MM.1S (cell line): ENCODE measurements at regions not wholly inside any gene's neighbourhood (a gene's known extent, or its start where the extent isn't known, plus 50 kb on each side); places are given as distances from the start of the nearest gene placed in this dataset.
"Not testable (repeated sequence)": the region's sequence is repeated elsewhere in the genome, so short reads cannot be mapped to it uniquely, and the experiment has no call there.

Experiments
- DNase-seq: peaks from one replicate; pipeline ENCODE4 v3.0.0-alpha.2; 2015
- H2AFZ ChIP-seq: fragments of 300-600 bp; sonication (generic); 2 replicates; pipeline ENCODE4 v1.6.0; 2016; ENCODE audit warnings: antibody characterized with exemption, low read length
- H3F3A ChIP-seq: fragments of 300-600 bp; sonication (generic); 2 replicates; pipeline ENCODE4 v1.6.1; 2016; ENCODE audit warnings: mild to moderate bottlenecking, antibody characterized with exemption, low read length, moderate library complexity, mixed read lengths; ENCODE audit not compliant: insufficient read depth
- H3K27ac ChIP-seq: fragments of 300-600 bp; sonication (generic); 2 replicates; pipeline ENCODE4 v1.5.1; 2016; ENCODE audit warnings: mild to moderate bottlenecking, low read length
- H3K27me3 ChIP-seq: fragments of 300-600 bp; sonication (generic); replicated peaks from 2 replicates; pipeline ENCODE4 v1.6.0; 2016; ENCODE audit warnings: low read length; ENCODE audit not compliant: insufficient read depth
- H3K36me3 ChIP-seq: fragments of 300-600 bp; sonication (generic); replicated peaks from 2 replicates; pipeline ENCODE4 v1.6.1; 2016; ENCODE audit warnings: mild to moderate bottlenecking, low read length, mixed read lengths; ENCODE audit not compliant: insufficient read depth
- H3K4me1 ChIP-seq: fragments of 300-600 bp; sonication (generic); 2 replicates; pipeline ENCODE4 v1.6.1; 2016; ENCODE audit warnings: low read length, mixed read lengths
- H3K4me2 ChIP-seq: fragments of 300-600 bp; sonication (generic); 2 replicates; pipeline ENCODE4 v1.6.0; 2016; ENCODE audit warnings: low read depth, low read length
- H3K4me3 ChIP-seq: fragments of 300-600 bp; sonication (generic); 2 replicates; pipeline ENCODE4 v1.5.1; 2016; ENCODE audit warnings: low read length, mixed read lengths
- H3K79me2 ChIP-seq: fragments of 300-600 bp; sonication (generic); 2 replicates; pipeline ENCODE4 v1.6.1; 2016; ENCODE audit warnings: mixed run types, low read length, mixed read lengths
- H3K9ac ChIP-seq: fragments of 300-600 bp; sonication (generic); 2 replicates; pipeline ENCODE4 v1.6.1; 2016; ENCODE audit warnings: low read length, mixed read lengths
- H3K9me2 ChIP-seq: fragments of 300-600 bp; sonication (generic); replicated peaks from 2 replicates; pipeline ENCODE4 v1.6.1; 2016; ENCODE audit warnings: mild to moderate bottlenecking, low read length, mixed read lengths; ENCODE audit not compliant: insufficient read depth
- H3K9me3 ChIP-seq: fragments of 300-600 bp; sonication (generic); replicated peaks from 2 replicates; pipeline ENCODE4 v1.6.1; 2016; ENCODE audit warnings: mild to moderate bottlenecking, low read length, mixed read lengths; ENCODE audit not compliant: insufficient read depth
- H4K20me1 ChIP-seq: fragments of 300-600 bp; sonication (generic); 2 replicates; pipeline ENCODE4 v1.6.1; 2016; ENCODE audit warnings: mild to moderate bottlenecking, low read length, moderate library complexity, mixed read lengths; ENCODE audit not compliant: insufficient read depth
- EZH2 ChIP-seq: fragments of 300-600 bp; sonication (generic); optimal IDR thresholded peaks from 2 replicates; pipeline ENCODE3; 2017; ENCODE audit warnings: low read depth, mild to moderate bottlenecking, antibody characterized with exemption, low read length, mixed read lengths
- EZH2phosphoT487 ChIP-seq: fragments of 300-600 bp; sonication (generic); IDR thresholded peaks from 2 replicates; pipeline ENCODE4 v1.6.1; 2018; ENCODE audit warnings: antibody characterized with exemption, low read length
- TF ChIP-seq, protein P1 (sequence below): fragments of 300-600 bp; sonication (generic); IDR thresholded peaks from 2 replicates; pipeline ENCODE4 v1.5.1; 2016; ENCODE audit warnings: antibody characterized with exemption, low read length, mixed read lengths

DNA sequence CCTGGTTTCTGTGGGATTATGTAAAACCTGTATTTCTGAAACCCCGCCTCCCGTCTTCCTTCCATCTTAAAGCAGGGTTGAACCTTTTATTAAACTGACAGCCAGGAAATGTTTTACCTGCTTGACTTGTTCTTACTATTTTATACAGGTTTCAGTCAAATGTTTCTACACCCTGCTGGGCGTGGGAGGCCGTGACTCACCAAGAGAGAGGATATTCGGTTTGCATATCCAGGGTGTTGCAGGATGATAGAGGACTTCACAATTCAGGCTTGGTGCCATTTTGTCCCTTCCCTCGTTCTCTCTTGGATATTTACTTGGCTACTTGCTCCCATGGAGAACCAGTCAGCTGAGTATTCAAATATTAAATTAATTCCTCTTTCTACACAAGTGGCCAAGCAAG lies 69.7 kb downstream of the ARF6 start:
- H3K27me3 ChIP-seq: no peaks in the 10 kb centered on the region
- H3K9ac ChIP-seq: no peak overlapping the region
- H3K27ac ChIP-seq: no peak overlapping the region
- no peaks in the 10 kb centered on the region for H3K79me2 ChIP-seq
- TF ChIP-seq, protein P1, sequence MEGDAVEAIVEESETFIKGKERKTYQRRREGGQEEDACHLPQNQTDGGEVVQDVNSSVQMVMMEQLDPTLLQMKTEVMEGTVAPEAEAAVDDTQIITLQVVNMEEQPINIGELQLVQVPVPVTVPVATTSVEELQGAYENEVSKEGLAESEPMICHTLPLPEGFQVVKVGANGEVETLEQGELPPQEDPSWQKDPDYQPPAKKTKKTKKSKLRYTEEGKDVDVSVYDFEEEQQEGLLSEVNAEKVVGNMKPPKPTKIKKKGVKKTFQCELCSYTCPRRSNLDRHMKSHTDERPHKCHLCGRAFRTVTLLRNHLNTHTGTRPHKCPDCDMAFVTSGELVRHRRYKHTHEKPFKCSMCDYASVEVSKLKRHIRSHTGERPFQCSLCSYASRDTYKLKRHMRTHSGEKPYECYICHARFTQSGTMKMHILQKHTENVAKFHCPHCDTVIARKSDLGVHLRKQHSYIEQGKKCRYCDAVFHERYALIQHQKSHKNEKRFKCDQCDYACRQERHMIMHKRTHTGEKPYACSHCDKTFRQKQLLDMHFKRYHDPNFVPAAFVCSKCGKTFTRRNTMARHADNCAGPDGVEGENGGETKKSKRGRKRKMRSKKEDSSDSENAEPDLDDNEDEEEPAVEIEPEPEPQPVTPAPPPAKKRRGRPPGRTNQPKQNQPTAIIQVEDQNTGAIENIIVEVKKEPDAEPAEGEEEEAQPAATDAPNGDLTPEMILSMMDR: no peak
- TF ChIP-seq EZH2phosphoT487 (no peak), EZH2 (no peak)
- no peaks in the 10 kb centered on the region for H3F3A ChIP-seq
- no peaks in the 10 kb centered on the region for H4K20me1 ChIP-seq
- no peak overlapping the region for H3K4me3 ChIP-seq
- H3K36me3 ChIP-seq: no peaks in the 10 kb centered on the region
- H3K9me3 ChIP-seq: no peaks in the 10 kb centered on the region
- H3K4me2 ChIP-seq: no peak overlapping the region
- no peaks in the 10 kb centered on the region for H3K4me1 ChIP-seq
- DNase-seq: no peak
- H2AFZ ChIP-seq: no peak overlapping the region
- H3K9me2 ChIP-seq: no peaks in the 10 kb centered on the region

DNA sequence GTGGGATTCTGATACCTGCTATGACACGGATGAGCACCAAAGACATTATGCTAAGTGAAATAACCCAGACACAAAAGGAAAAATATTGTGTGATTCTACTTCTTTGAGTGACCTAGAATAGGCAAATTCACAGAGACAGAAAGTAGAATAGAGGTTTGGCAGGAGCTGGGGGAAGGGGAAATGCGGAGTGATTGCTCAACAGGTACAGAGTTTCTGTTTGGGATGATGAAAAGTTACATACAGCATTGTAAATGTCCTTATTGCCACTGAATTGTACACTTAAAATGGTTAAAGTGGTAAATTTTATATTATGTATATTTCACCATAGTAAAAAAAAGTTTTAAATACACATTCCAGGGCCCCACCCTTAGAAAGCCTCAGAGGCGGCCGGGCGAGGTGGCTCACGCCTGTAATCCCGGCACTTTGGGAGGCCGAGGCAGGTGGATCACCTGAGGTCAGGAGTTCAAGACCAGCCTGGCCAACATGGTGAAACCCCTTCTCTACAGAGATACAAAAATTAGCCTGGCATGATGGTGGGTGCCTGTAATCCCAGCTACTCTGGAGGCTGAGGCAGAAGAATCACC lies 72.3 kb downstream of the ARF6 start:
- H2AFZ ChIP-seq, H3K4me1 ChIP-seq, H3K4me3 ChIP-seq, H3K9me3 ChIP-seq, H3K9me2 ChIP-seq, H3K79me2 ChIP-seq, H3K4me2 ChIP-seq, H3K27me3 ChIP-seq, DNase-seq, H3K9ac ChIP-seq, H3K27ac ChIP-seq, H4K20me1 ChIP-seq, H3K36me3 ChIP-seq, H3F3A ChIP-seq: not testable (repeated sequence)

DNA sequence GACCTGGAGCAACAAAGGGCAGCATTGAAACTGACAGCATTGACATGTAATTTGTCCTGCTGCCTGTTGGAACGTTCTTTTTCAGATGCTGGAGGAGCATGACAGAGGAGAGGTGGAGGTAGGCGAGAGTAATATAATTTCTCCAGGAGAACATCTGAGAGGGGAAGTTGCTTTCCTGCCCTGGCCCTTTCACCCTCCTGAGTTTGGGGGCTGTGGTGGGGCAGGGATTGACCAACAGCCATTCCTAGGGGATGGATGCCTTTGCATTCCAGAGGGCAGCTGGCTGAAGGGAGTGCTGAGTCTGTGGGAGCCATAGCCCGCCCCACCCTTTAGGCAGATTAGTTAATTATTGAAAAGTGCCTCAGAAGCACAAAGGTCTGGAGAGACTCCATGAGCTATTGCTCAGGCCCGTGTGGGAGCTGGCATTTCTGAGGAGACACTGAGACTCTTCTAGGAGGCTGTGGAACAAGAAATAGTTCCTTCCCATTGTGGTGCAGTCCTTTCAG lies 73.5 kb downstream of the ARF6 start:
- no peak overlapping the region for H3K9ac ChIP-seq

More for the DNA sequence above, 73.5 kb downstream of the ARF6 start:
- no peak overlapping the region for H3K4me2 ChIP-seq
- H3K4me1 ChIP-seq: peaks cover 13% of the 10 kb centered on the region
- no peak overlapping the region for H3K27ac ChIP-seq
- H3K79me2 ChIP-seq: no peaks in the 10 kb centered on the region
- H3K9me3 ChIP-seq: no peaks in the 10 kb centered on the region
- H3K9me2 ChIP-seq: no peaks in the 10 kb centered on the region
- peaks cover 15% of the 10 kb centered on the region for H3F3A ChIP-seq
- H3K36me3 ChIP-seq: no peaks in the 10 kb centered on the region
- H4K20me1 ChIP-seq: no peaks in the 10 kb centered on the region
- TF ChIP-seq, protein P1: no peak
- H2AFZ ChIP-seq: no peak overlapping the region
- H3K27me3 ChIP-seq: no peaks in the 10 kb centered on the region
- no peak overlapping the region for H3K4me3 ChIP-seq
- no peak for DNase-seq
